ENCODE measurements at regions not wholly inside any gene's neighbourhood (a gene's known extent, or its start where the extent isn't known, plus 50 kb on each side); places are given as distances from the start of the nearest gene placed in this dataset.
"Not testable (repeated sequence)": the region's sequence is repeated elsewhere in the genome, so short reads cannot be mapped to it uniquely, and the experiment has no call there.

DNA sequence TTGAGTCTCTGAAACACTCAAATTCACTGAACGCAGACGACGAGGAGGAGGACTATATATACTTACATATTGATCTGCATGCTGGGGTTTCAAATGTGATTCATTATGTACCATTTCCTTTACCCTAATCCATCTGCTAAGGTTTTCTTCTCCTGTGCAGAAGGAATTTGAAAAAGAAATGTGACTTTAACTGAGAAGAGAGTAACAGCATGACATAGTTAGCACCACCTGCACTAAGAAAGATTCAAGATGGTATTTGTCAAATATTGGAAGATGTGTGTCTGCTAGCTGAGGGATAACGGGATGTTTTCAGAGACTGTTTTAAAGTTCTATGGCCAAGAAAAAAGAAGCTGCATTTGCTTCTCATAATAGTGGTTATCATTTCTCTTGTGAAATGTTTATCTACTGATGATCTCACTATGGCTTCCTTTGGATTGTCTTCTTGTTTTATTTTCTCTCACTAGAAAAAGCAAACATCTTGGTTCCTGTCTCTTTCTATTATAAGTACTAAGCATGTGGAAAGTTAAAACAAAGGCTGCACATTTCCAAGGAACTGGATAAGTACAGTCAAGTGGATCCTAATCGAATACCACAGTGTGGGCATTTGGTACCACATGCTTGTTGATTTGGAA is 89.8 kb upstream of the TLE4 start:
- no peaks in the 10 kb centered on the region for H3K9me3 Mint-ChIP-seq (ENCODE audit: low read depth)
- peaks cover 10% of the 10 kb centered on the region for H3K4me1 Mint-ChIP-seq (ENCODE audit: low read depth)
- H3K27me3 Mint-ChIP-seq = no peaks in the 10 kb centered on the region
- no peak overlapping the region for H3K4me3 Mint-ChIP-seq
- H3K27ac Mint-ChIP-seq = no peak overlapping the region
- no peaks in the 10 kb centered on the region for H3K36me3 Mint-ChIP-seq

DNA sequence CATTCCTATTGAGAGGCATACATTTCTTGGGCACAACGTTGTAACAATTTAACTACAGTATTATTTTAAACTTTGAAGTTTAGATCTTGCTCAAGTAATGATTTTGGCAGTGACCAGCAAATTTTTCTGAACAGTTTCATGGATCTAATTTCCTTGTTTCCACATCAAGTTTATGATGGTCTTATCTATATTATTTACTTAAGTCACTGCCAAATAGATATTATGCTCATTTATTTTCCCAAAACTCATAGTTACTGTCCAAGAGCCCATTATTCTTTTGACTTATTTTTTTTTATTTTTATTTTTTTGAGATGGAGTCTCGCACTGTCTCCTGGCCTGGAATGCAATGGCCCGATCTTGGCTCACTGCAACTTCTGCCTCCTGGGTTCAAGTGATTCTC is 86.5 kb upstream of the TLE4 start:
- peaks cover 2% of the 10 kb centered on the region for H3K27me3 Mint-ChIP-seq
- H3K36me3 Mint-ChIP-seq = no peaks in the 10 kb centered on the region
- no peaks in the 10 kb centered on the region for H3K9me3 Mint-ChIP-seq (ENCODE audit: low read depth)
- H3K4me1 Mint-ChIP-seq (ENCODE audit: low read depth) = no peaks in the 10 kb centered on the region
- H3K4me3 Mint-ChIP-seq = no peak overlapping the region
- no peak overlapping the region for H3K27ac Mint-ChIP-seq

DNA sequence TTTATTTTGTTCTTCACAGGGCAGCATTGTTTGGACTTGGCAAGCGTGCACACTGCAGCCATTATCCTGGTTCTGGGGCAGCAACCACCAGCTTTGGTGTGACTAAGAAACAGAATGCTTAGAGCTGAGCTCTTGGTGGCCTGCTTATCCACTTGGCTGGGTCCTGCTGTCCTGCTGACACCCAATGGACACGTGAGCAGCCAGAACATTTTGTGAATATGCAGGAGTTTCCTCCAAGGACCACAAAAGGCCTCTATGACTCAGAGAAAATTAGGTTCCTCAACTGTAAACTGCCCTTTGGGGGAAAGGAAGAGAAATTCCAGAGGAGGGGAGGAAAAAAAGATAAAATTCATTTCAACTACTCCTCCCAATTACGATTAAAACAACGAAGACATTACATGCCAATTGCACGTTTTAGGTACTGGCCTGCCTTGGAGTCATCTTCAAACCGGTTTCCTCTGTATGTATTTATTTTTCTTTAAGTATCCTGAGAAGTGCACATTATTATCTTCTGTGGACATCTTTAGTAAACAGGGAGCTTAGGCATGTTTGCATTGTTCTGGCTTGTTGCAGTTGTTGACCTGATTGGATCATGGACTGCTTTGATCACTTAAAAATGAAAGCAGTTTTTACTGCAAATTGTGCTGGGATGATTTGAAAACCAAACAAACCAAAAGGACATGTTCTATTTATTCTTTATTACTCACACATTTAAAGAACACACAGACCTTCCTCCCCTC is 82.3 kb upstream of the TLE4 start:
- peaks cover 13% of the 10 kb centered on the region for H3K9me3 Mint-ChIP-seq (ENCODE audit: low read depth)
- H3K27ac Mint-ChIP-seq = no peak overlapping the region
- H3K4me3 Mint-ChIP-seq = no peak overlapping the region
- H3K36me3 Mint-ChIP-seq = peaks cover 5% of the 10 kb centered on the region
- H3K27me3 Mint-ChIP-seq = peaks cover 2% of the 10 kb centered on the region
- no peaks in the 10 kb centered on the region for H3K4me1 Mint-ChIP-seq (ENCODE audit: low read depth)

DNA sequence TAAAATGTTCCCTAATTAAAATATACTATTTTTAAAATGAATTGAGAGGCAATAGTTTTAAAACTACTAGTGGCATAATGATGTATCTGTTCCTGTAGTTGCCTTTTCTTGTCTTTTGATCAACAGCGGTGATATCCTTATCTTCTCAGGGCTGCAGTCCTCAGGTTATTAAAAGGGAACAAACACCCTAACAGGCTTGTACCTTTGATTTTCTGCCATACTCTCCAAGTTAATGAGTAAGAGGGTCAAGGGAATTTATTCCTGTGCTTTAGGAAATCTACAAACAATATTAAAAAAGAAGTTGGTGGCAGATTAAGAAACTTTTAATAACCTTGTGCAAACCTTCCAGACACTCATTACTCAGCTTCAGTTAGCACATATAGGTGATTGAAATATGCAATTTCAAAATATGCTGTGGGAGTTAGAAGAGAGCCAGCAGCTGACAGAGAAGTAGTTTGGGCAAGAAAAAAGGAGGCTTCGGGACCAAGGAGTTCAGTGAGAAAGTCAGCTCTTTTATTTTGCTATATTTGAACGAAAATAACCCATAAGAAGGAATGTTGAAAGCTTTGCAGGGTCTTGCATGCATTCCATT is 81.0 kb upstream of the TLE4 start:
- Mint-ChIP-seq H3K27me3 (peaks cover 2% of the 10 kb centered on the region), H3K27ac (no peak overlapping the region), H3K9me3 (ENCODE audit: low read depth) (peaks cover 13% of the 10 kb centered on the region), H3K4me1 (ENCODE audit: low read depth) (no peaks in the 10 kb centered on the region), H3K36me3 (peaks cover 5% of the 10 kb centered on the region), H3K4me3 (no peak overlapping the region)

GRCh38 chr9:79492092-79493009 is 79.4 kb upstream of the TLE4 start:
- no peak overlapping the region for H3K4me3 Mint-ChIP-seq
- H3K27me3 Mint-ChIP-seq = peaks cover 2% of the 10 kb centered on the region
- H3K27ac Mint-ChIP-seq = no peak overlapping the region
- peaks cover 5% of the 10 kb centered on the region for H3K36me3 Mint-ChIP-seq
- no peaks in the 10 kb centered on the region for H3K4me1 Mint-ChIP-seq (ENCODE audit: low read depth)
- H3K9me3 Mint-ChIP-seq (ENCODE audit: low read depth) = peaks cover 13% of the 10 kb centered on the region

GRCh38 chr9:79500196-79500864 is 71.4 kb upstream of the TLE4 start:
- H3K4me3 Mint-ChIP-seq; H3K27ac Mint-ChIP-seq; H3K4me1 Mint-ChIP-seq (ENCODE audit: low read depth); H3K9me3 Mint-ChIP-seq (ENCODE audit: low read depth); H3K27me3 Mint-ChIP-seq; H3K36me3 Mint-ChIP-seq: not testable (repeated sequence)

GRCh38 chr9:79501546-79501945 is 70.2 kb upstream of the TLE4 start:
- Mint-ChIP-seq H3K4me1 (ENCODE audit: low read depth) (no peaks in the 10 kb centered on the region), H3K36me3 (peaks cover 4% of the 10 kb centered on the region), H3K27ac (no peak overlapping the region), H3K27me3 (no peaks in the 10 kb centered on the region), H3K9me3 (ENCODE audit: low read depth) (no peaks in the 10 kb centered on the region), H3K4me3 (no peak overlapping the region)

DNA sequence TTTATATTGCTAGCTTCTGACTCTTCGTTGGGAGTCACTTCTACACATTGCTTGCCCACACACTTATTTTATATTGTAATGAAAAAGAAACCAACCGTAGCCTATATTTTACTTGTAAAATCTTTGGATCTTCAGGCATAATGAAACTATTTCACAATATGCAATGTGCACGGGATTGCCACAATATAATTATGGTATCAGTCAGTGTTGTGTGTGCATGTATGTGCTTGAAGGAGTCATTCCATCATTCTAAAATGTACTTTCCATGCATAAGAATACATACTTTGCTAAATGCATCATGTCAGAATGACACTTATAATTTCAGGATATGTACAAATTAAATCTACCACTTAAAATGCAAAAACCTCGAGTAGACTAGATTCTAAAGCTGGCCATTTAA is 64.0 kb upstream of the TLE4 start:
- Mint-ChIP-seq H3K27ac (no peak overlapping the region), H3K36me3 (peaks cover 4% of the 10 kb centered on the region), H3K4me1 (ENCODE audit: low read depth) (no peaks in the 10 kb centered on the region), H3K27me3 (no peaks in the 10 kb centered on the region), H3K9me3 (ENCODE audit: low read depth) (no peaks in the 10 kb centered on the region), H3K4me3 (no peak overlapping the region)

GRCh38 chr9:79512251-79512650 is 59.5 kb upstream of the TLE4 start:
- no peaks in the 10 kb centered on the region for H3K9me3 Mint-ChIP-seq (ENCODE audit: low read depth)
- H3K4me3 Mint-ChIP-seq = no peak overlapping the region
- no peak overlapping the region for H3K27ac Mint-ChIP-seq
- H3K27me3 Mint-ChIP-seq = peaks cover 3% of the 10 kb centered on the region
- H3K4me1 Mint-ChIP-seq (ENCODE audit: low read depth) = no peaks in the 10 kb centered on the region
- H3K36me3 Mint-ChIP-seq = peaks cover 2% of the 10 kb centered on the region
